WTC11 (cell line): ENCODE measurements at regions not wholly inside any gene's neighbourhood (a gene's known extent, or its start where the extent isn't known, plus 50 kb on each side); places are given as distances from the start of the nearest gene placed in this dataset.

Experiments used
- ATAC-seq: fragments of 200-7000 bp; cut with Tn5 transposase; 2 replicates; pipeline ENCODE4 v1.10.0; 2021; ENCODE audit warnings: mild to moderate bottlenecking, moderate library complexity
- CTCF ChIA-PET: fragments of 300-600 bp; sonication (Branson Sonifier 250); formaldehyde crosslinking; loops from one replicate; lab custom pipeline; 2021; ENCODE audit warnings: antibody characterized with exemption; lab: Charles Lee
- POLR2A ChIA-PET: fragments of 350-600 bp; sonication (Branson Sonifier 250); formaldehyde crosslinking; loops from one replicate; lab custom pipeline; 2021; ENCODE audit warnings: antibody characterized with exemption; lab: Charles Lee
- DNase-seq: peaks from one replicate; pipeline ENCODE4 v3.0.0; 2021; ENCODE audit warnings: low spot score
- H3K27ac Mint-ChIP-seq: 2 replicates; pipeline ENCODE4 v1.8.0; 2021; ENCODE audit warnings: mixed read lengths
- H3K27me3 Mint-ChIP-seq: 2 replicates; pipeline ENCODE4 v1.8.0; 2021; ENCODE audit warnings: low read depth, mild to moderate bottlenecking, moderate library complexity, mixed read lengths
- H3K36me3 Mint-ChIP-seq: 2 replicates; pipeline ENCODE4 v1.8.0; 2021; ENCODE audit warnings: mixed read lengths
- H3K4me1 Mint-ChIP-seq: 2 replicates; pipeline ENCODE4 v1.8.0; 2022; ENCODE audit warnings: mixed read lengths
- H3K4me3 Mint-ChIP-seq: 2 replicates; pipeline ENCODE4 v1.8.0; 2021; ENCODE audit warnings: mild to moderate bottlenecking, moderate library complexity, mixed read lengths
- H3K9me3 Mint-ChIP-seq: 2 replicates; pipeline ENCODE4 v1.8.0; 2021; ENCODE audit warnings: mixed read lengths
- ATF1 ChIP-seq: sonication (generic); formaldehyde crosslinking; IDR thresholded peaks from 2 replicates; pipeline ENCODE4 v1.8.1; 2023; ENCODE audit warnings: mild to moderate bottlenecking, moderate library complexity, missing genetic modification reagents
- ATF6 ChIP-seq: sonication (generic); formaldehyde crosslinking; IDR thresholded peaks from 2 replicates; pipeline ENCODE4 v1.8.1; 2023; ENCODE audit warnings: mild to moderate bottlenecking, missing genetic modification reagents
- CDX4 ChIP-seq: fragments of 250-450 bp; sonication (Bioruptor Pico); IDR thresholded peaks from 2 replicates; pipeline ENCODE4 v1.9.0; 2021; ENCODE audit warnings: moderate library complexity, mild to moderate bottlenecking, inconsistent platforms, borderline replicate concordance
- E2F4 ChIP-seq: sonication (generic); formaldehyde crosslinking; IDR thresholded peaks from 2 replicates; pipeline ENCODE4 v1.8.1; 2022; ENCODE audit warnings: low read depth, mild to moderate bottlenecking, moderate library complexity, missing genetic modification reagents, borderline replicate concordance
- EMX1 ChIP-seq: fragments of 250-450 bp; sonication (Bioruptor Pico); IDR thresholded peaks from 2 replicates; pipeline ENCODE4 v1.8.0; 2021; ENCODE audit warnings: mild to moderate bottlenecking
- ETV6 ChIP-seq: sonication (generic); formaldehyde crosslinking; IDR thresholded peaks from 2 replicates; pipeline ENCODE4 v1.8.1; 2022; ENCODE audit warnings: mild to moderate bottlenecking, missing genetic modification reagents
- FOXK1 ChIP-seq: sonication (generic); formaldehyde crosslinking; IDR thresholded peaks from 2 replicates; pipeline ENCODE4 v1.8.0; 2022; ENCODE audit warnings: mild to moderate bottlenecking, moderate library complexity, missing genetic modification reagents
- HMGXB4 ChIP-seq: sonication (generic); formaldehyde crosslinking; IDR thresholded peaks from 2 replicates; pipeline ENCODE4 v1.8.1; 2023; ENCODE audit warnings: mild to moderate bottlenecking, moderate library complexity, missing genetic modification reagents
- KAT7 ChIP-seq: sonication (generic); formaldehyde crosslinking; IDR thresholded peaks from 2 replicates; pipeline ENCODE4 v1.8.1; 2023; ENCODE audit warnings: missing genetic modification reagents, mild to moderate bottlenecking, borderline replicate concordance
- MAX ChIP-seq: sonication (generic); formaldehyde crosslinking; IDR thresholded peaks from 2 replicates; pipeline ENCODE4 v1.8.0; 2022; ENCODE audit warnings: mild to moderate bottlenecking, missing genetic modification reagents
- MYBL2 ChIP-seq: sonication (generic); formaldehyde crosslinking; IDR thresholded peaks from 2 replicates; pipeline ENCODE4 v1.8.1; 2023; ENCODE audit warnings: mild to moderate bottlenecking, moderate library complexity, missing genetic modification reagents
- NR1H2 ChIP-seq: sonication (generic); formaldehyde crosslinking; IDR thresholded peaks from 2 replicates; pipeline ENCODE4 v1.9.0; 2021; ENCODE audit warnings: mild to moderate bottlenecking, moderate library complexity, missing genetic modification reagents
- NR2C2 ChIP-seq: sonication (generic); formaldehyde crosslinking; IDR thresholded peaks from 2 replicates; pipeline ENCODE4 v1.8.0; 2022; ENCODE audit warnings: mild to moderate bottlenecking, missing genetic modification reagents
- NR3C1 ChIP-seq: sonication (generic); formaldehyde crosslinking; conservative IDR thresholded peaks from 2 replicates; pipeline ENCODE4 v1.8.1; 2023; ENCODE audit warnings: low read depth, mild to moderate bottlenecking, missing genetic modification reagents
- TP53 ChIP-seq: sonication (generic); formaldehyde crosslinking; IDR thresholded peaks from 2 replicates; pipeline ENCODE4 v1.8.1; 2023; ENCODE audit warnings: mild to moderate bottlenecking, missing genetic modification reagents
- USF2 ChIP-seq: sonication (generic); formaldehyde crosslinking; IDR thresholded peaks from 2 replicates; pipeline ENCODE4 v1.8.1; 2023; ENCODE audit warnings: mild to moderate bottlenecking, missing genetic modification reagents, moderate library complexity
- ZNF219 ChIP-seq: sonication (generic); formaldehyde crosslinking; IDR thresholded peaks from 2 replicates; pipeline ENCODE4 v1.8.0; 2023; ENCODE audit warnings: missing genetic modification reagents, mild to moderate bottlenecking, borderline replicate concordance
- ZNF232 ChIP-seq: sonication (generic); formaldehyde crosslinking; IDR thresholded peaks from 2 replicates; pipeline ENCODE4 v1.8.0; 2022; ENCODE audit warnings: mild to moderate bottlenecking, missing genetic modification reagents
- ZNF263 ChIP-seq: sonication (generic); formaldehyde crosslinking; IDR thresholded peaks from 2 replicates; pipeline ENCODE4 v1.8.1; 2022; ENCODE audit warnings: low read depth, mild to moderate bottlenecking, moderate library complexity, missing genetic modification reagents
- ZNF671 ChIP-seq: fragments of 250-450 bp; sonication (Bioruptor Pico); IDR thresholded peaks from 2 replicates; pipeline ENCODE4 v1.8.0; 2021; ENCODE audit warnings: mild to moderate bottlenecking

- no peaks in the 10 kb centered on the region for H3K36me3 Mint-ChIP-seq
- POLR2A ChIA-PET: no interaction called here
- ATAC-seq (no peak), DNase-seq (no peak)
- TF ChIP-seq NR3C1: no peak
- H3K4me3 Mint-ChIP-seq: no peak overlapping the region
- H3K27ac Mint-ChIP-seq: no peak overlapping the region
- H3K4me1 Mint-ChIP-seq: peaks cover 18% of the 10 kb centered on the region
- CTCF ChIA-PET: no interaction called here
- peaks cover 21% of the 10 kb centered on the region for H3K9me3 Mint-ChIP-seq
- H3K27me3 Mint-ChIP-seq: no peaks in the 10 kb centered on the region; the same call in 1 of the 2 replicates
These were observed 101.6 kb downstream of the LBH start for GRCh38 chr2:30332791-30333453.

GRCh38 chr2:30334762-30335363 lies 103.5 kb downstream of the LBH start:
- no peak for TF ChIP-seq ZNF232
- TF ChIP-seq ZNF219 (CRISPR knock-in tag): no peak
- TF ChIP-seq ETV6 (CRISPR knock-in tag): no peak
- no peak for TF ChIP-seq ATF1
- no peak for TF ChIP-seq TP53 (CRISPR knock-in tag)
- no peak for TF ChIP-seq HMGXB4 (CRISPR knock-in tag)
- no peak for TF ChIP-seq NR2C2 (CRISPR knock-in tag)
- no peak for TF ChIP-seq MAX (CRISPR knock-in tag)
- TF ChIP-seq ZNF263 (CRISPR knock-in tag): no peak
- no peak for TF ChIP-seq KAT7
- no peak for TF ChIP-seq FOXK1 (CRISPR knock-in tag)
- no peak for TF ChIP-seq MYBL2 (CRISPR knock-in tag)
- no peak for TF ChIP-seq EMX1 (CRISPR knock-in tag)
- no peak for TF ChIP-seq USF2 (CRISPR knock-in tag)
- no peak for TF ChIP-seq NR1H2 (CRISPR knock-in tag)
- TF ChIP-seq ATF6 (CRISPR knock-in tag): no peak
- TF ChIP-seq ZNF671: no peak
- no peak for TF ChIP-seq E2F4 (CRISPR knock-in tag)
- TF ChIP-seq CDX4 (CRISPR knock-in tag): no peak
- TF ChIP-seq, all 79 proteins: peak for 0
- Mint-ChIP-seq H3K4me3 (no peak overlapping the region), H3K27ac (no peak overlapping the region), H3K4me1 (peaks cover 18% of the 10 kb centered on the region), H3K36me3 (no peaks in the 10 kb centered on the region), H3K9me3 (peaks cover 15% of the 10 kb centered on the region), H3K27me3 (no peaks in the 10 kb centered on the region; the same call in 1 of the 2 replicates)
- ATAC-seq (peak; percentile 77), DNase-seq (no peak)
- POLR2A ChIA-PET: no interaction called here
- CTCF ChIA-PET: interaction anchor here (0.6 to 2.0 kb wide), 10 partner anchors 11 to 377 kb away, joined by 3 to 10 read pairs (median 4); no protein-coding TSS in a partner anchor
